Stimulated activated CD8-positive, alpha-beta memory T cell treated with anti-CD3 and anti-CD28 coated beads, Interleukin-15, amount 100 ng/mL, for 48 hours (primary cell): ENCODE measurements at regions not wholly inside any gene's neighbourhood (a gene's known extent, or its start where the extent isn't known, plus 50 kb on each side); places are given as distances from the start of the nearest gene placed in this dataset.
"Not testable (repeated sequence)": the region's sequence is repeated elsewhere in the genome, so short reads cannot be mapped to it uniquely, and the experiment has no call there.

Experiments used
- DNase-seq, 2 donors: peaks; one replicate each; pipeline ENCODE4 v3.0.0-alpha.2; 2020; ENCODE audit warnings: low read depth in 2 of 2

GRCh38 chr6:139520321-139520768 is 145.9 kb upstream of the CITED2 start:
- no peak for DNase-seq

- no peak for DNase-seq
Observed at GRCh38 chr6:139519571-139520031, 145.2 kb upstream of the CITED2 start.

GRCh38 chr6:139519097-139519496 is 144.6 kb upstream of the CITED2 start:
- no peak for DNase-seq

- DNase-seq = no peak
Observed at GRCh38 chr6:139518556-139519091, 144.2 kb upstream of the CITED2 start.

- DNase-seq = not testable (repeated sequence)
Observed at GRCh38 chr6:139517998-139518555, 143.6 kb upstream of the CITED2 start.

- DNase-seq = no peak
Observed at GRCh38 chr6:139515511-139515910, 141.1 kb upstream of the CITED2 start.

- no peak for DNase-seq
Observed at GRCh38 chr6:139514819-139515218, 140.4 kb upstream of the CITED2 start.

- no peak for DNase-seq
Observed at GRCh38 chr6:139510040-139510790, 135.8 kb upstream of the CITED2 start.

GRCh38 chr6:139509167-139509566 is 134.7 kb upstream of the CITED2 start:
- no peak for DNase-seq

GRCh38 chr6:139508576-139508975 is 134.1 kb upstream of the CITED2 start:
- DNase-seq = no peak

GRCh38 chr6:139508023-139508422 is 133.6 kb upstream of the CITED2 start:
- no peak for DNase-seq

GRCh38 chr6:139500977-139501376 is 126.5 kb upstream of the CITED2 start:
- DNase-seq = no peak

GRCh38 chr6:139498715-139499114 is 124.3 kb upstream of the CITED2 start:
- DNase-seq = no peak

- DNase-seq = no peak
Observed at GRCh38 chr6:139497345-139497961, 123.0 kb upstream of the CITED2 start.

GRCh38 chr6:139496654-139497344 is 122.4 kb upstream of the CITED2 start:
- no peak for DNase-seq

- no peak for DNase-seq
Observed at GRCh38 chr6:139494376-139494990, 120.0 kb upstream of the CITED2 start.

GRCh38 chr6:139490482-139490881 is 116.0 kb upstream of the CITED2 start:
- DNase-seq = no peak

GRCh38 chr6:139486476-139486799 is 112.0 kb upstream of the CITED2 start:
- no peak for DNase-seq

- no peak for DNase-seq
Observed at GRCh38 chr6:139485742-139486475, 111.5 kb upstream of the CITED2 start.

GRCh38 chr6:139485185-139485584 is 110.7 kb upstream of the CITED2 start:
- DNase-seq = no peak

- DNase-seq = no peak
Observed at GRCh38 chr6:139483079-139483478, 108.6 kb upstream of the CITED2 start.
